ENCODE measurements at regions not wholly inside any gene's neighbourhood (a gene's known extent, or its start where the extent isn't known, plus 50 kb on each side); places are given as distances from the start of the nearest gene placed in this dataset.

DNA sequence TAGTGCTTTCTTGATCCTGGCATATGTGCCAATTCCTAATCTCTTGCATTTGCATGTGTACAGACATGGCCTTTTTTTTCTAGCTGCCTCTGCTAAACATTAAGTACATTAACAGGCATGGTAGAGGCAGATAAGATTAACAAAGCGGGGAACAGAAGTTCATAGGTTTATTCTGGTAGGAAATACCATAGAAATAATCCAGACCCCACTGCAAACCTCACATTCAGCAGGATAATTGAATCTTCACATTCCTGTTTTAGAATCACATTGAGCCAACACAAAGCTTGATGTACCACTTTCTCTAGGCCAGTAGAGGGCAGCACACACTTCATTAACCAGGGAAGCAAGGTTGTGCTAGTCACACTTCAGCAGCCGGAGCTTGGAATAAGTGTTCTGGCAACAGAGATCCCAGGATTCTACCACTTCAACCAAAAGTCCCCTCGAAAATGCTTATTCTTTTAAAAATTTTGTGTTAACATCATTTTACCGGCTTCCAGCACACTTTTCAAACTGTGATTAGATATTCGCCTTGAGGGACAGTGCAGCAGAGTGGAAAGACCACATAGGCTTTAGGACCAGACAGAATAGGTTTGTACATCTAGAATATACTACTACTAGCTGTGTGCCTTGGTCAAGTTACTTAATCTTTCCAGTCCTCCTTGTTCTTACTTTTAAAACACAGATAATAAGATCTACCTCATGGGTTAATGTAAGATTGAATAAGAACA, 420.2 kb upstream of the CHST9 start:
- POLR2A ChIA-PET, result interaction anchor here (1.2 to 1.3 kb wide), 2 partner anchors 72 to 145 kb away, joined by 3 to 7 read pairs; no protein-coding TSS in a partner anchor
- TF ChIP-seq, protein P1, sequence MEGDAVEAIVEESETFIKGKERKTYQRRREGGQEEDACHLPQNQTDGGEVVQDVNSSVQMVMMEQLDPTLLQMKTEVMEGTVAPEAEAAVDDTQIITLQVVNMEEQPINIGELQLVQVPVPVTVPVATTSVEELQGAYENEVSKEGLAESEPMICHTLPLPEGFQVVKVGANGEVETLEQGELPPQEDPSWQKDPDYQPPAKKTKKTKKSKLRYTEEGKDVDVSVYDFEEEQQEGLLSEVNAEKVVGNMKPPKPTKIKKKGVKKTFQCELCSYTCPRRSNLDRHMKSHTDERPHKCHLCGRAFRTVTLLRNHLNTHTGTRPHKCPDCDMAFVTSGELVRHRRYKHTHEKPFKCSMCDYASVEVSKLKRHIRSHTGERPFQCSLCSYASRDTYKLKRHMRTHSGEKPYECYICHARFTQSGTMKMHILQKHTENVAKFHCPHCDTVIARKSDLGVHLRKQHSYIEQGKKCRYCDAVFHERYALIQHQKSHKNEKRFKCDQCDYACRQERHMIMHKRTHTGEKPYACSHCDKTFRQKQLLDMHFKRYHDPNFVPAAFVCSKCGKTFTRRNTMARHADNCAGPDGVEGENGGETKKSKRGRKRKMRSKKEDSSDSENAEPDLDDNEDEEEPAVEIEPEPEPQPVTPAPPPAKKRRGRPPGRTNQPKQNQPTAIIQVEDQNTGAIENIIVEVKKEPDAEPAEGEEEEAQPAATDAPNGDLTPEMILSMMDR (IDR thresholded peaks at IDR 0.05; ENCODE audit: insufficient read depth, low read length, missing control alignments), result peak; percentile 78
- H3K4me3 ChIP-seq (ENCODE audit: low read depth, low read length), result no peak overlapping the region
- peak; percentile 29 for DNase-seq (ENCODE audit: low read depth, low spot score)
- CTCF ChIA-PET, result interaction anchor here (0.7 to 12.5 kb wide), 43 partner anchors 10 to 601 kb away, joined by 3 to 300 read pairs (median 3); no protein-coding TSS in a partner anchor

DNA sequence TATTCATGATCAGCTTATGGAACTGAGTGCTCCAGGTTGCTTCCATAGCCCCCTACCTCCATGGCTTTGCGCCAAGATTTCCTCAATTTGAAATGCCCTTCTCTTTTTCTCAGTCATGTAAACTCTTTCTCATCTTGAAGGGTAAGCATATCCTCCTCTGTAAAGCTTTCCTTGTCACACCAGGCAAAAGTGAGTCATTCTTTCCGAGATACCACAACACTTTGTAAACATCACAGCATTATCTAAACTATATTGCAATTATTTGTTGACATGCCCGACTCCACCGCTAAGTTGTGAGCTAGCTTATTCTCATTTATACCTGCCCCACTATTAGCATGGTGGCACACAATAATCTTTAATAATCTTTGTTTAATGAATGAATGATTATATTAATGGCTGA, 419.5 kb upstream of the CHST9 start:
- TF ChIP-seq, protein P1 (IDR thresholded peaks at IDR 0.05; ENCODE audit: insufficient read depth, low read length, missing control alignments), result no peak
- CTCF ChIA-PET, result interaction anchor here (0.7 to 12.5 kb wide), 32 partner anchors 9 to 602 kb away, joined by 3 to 300 read pairs (median 4); no protein-coding TSS in a partner anchor
- no peak for DNase-seq (ENCODE audit: low read depth, low spot score)
- POLR2A ChIA-PET, result interaction anchor here (1.2 to 1.3 kb wide), 2 partner anchors 73 to 145 kb away, joined by 3 to 7 read pairs; no protein-coding TSS in a partner anchor
- no peak overlapping the region for H3K4me3 ChIP-seq (ENCODE audit: low read depth, low read length)

DNA sequence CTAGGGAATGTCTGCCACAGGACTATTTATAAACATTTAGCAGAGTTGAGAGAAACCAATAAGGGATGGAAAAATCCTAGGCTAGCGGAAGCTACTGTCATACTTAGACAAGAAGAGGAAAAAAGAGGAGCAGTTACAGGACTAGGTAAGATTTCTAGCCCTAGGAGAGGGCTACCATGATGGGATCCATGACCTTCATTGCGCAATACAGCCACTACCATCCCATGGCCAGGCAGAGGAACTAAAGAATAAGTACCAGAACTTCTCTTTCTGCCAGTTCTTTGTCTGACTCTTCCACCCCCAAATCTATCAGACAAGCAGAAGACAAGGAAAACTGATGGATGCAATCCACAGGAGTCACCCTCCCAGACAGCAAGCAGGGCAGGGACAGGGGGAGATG, 417.0 kb upstream of the CHST9 start:
- CTCF ChIA-PET, result interaction anchor here (0.8 to 12.5 kb wide), 4 partner anchors 17 to 584 kb away, joined by 4 to 300 read pairs (median 164); no protein-coding TSS in a partner anchor
- no peak overlapping the region for H3K4me3 ChIP-seq (ENCODE audit: low read depth, low read length)
- no peak for DNase-seq (ENCODE audit: low read depth, low spot score)
- TF ChIP-seq, protein P1 (IDR thresholded peaks at IDR 0.05; ENCODE audit: insufficient read depth, low read length, missing control alignments), result no peak
- POLR2A ChIA-PET, result no interaction called here

GRCh38 chr18:27600245-27600644, 415.1 kb upstream of the CHST9 start:
- TF ChIP-seq, protein P1 (IDR thresholded peaks at IDR 0.05; ENCODE audit: insufficient read depth, low read length, missing control alignments), result no peak
- ChIA-PET POLR2A (no interaction called here), CTCF (interaction anchor here (1.0 to 12.5 kb wide), 21 partner anchors 6 to 1217 kb away, joined by 3 to 300 read pairs (median 4); no protein-coding TSS in a partner anchor)
- no peak overlapping the region for H3K4me3 ChIP-seq (ENCODE audit: low read depth, low read length)
- DNase-seq (ENCODE audit: low read depth, low spot score), result no peak

DNA sequence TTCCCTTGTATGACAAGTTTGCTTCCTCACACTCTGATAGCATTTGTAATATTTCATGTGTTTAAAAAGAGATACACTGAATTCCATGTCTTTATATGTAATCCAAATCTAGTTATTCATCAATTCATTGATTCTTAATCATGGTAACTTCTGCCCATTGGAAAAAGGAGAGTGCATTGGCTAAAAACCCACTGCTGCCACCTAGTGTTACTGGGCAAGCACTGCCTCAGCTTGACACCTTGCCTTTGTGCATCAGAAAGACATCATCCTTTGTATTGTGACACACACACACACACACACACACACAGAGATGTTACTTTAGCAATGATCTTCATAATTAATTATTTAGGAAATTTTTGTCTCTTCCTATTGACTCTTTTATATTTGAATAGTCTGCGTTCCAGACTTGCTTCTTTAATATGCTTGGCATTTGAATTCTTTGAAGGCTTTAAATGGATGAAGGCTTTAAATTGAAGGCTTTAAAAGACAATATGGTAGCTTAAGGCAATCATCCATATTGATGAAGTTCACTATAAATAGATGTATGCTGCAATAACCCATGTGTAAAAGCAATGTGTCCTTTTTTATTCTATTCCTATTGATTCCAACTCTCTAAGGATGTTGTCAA, 414.2 kb upstream of the CHST9 start:
- CTCF ChIA-PET, result interaction anchor here (0.7 to 12.5 kb wide), 21 partner anchors 7 to 1216 kb away, joined by 3 to 300 read pairs (median 4); no protein-coding TSS in a partner anchor
- no peak for DNase-seq (ENCODE audit: low read depth, low spot score)
- POLR2A ChIA-PET, result no interaction called here
- TF ChIP-seq, protein P1 (IDR thresholded peaks at IDR 0.05; ENCODE audit: insufficient read depth, low read length, missing control alignments), result peak; percentile 89
- no peak overlapping the region for H3K4me3 ChIP-seq (ENCODE audit: low read depth, low read length)

Measured in AG04449 (cell line).